IMR-90 (cell line): ENCODE measurements at regions not wholly inside any gene's neighbourhood (a gene's known extent, or its start where the extent isn't known, plus 50 kb on each side); places are given as distances from the start of the nearest gene placed in this dataset.

ENCODE experiments used
- ATAC-seq: fragments of 200-7000 bp; cut with Tn5 transposase; 2 replicates; pipeline ENCODE4 v1.9.1; 2020; ENCODE audit warnings: low read depth, mild to moderate bottlenecking, moderate library complexity
- BruUV-seq: library from RNA; stranded (reverse); fragments of 400-500 nt; replicated peaks from 2 replicates; lab custom pipeline; 2021; lab: Mats Ljungman, UMichigan
- CTCF ChIA-PET: fragments of 300-600 bp; formaldehyde crosslinking; extraction: SDS; loops from one replicate; lab custom pipeline; 2021; ENCODE audit warnings: antibody characterized with exemption; lab: Yijun Ruan, JAX
- POLR2A ChIA-PET: fragments of 300-600 bp; sonication (Branson Sonifier 250); formaldehyde crosslinking; loops from one replicate; lab custom pipeline; 2022; ENCODE audit warnings: antibody characterized with exemption; ENCODE audit not compliant: unreplicated experiment; lab: Charles Lee
- DNase-seq: peaks from one replicate; pipeline ENCODE4 v3.0.0; 2013
- H2AFZ ChIP-seq: replicated peaks from 2 replicates; pipeline ENCODE3; 2013; ENCODE audit warnings: low read length, mild to moderate bottlenecking; ENCODE audit not compliant: poor library complexity
- H2AK5ac ChIP-seq: 2 replicates; pipeline ENCODE4 v1.6.1; 2013; ENCODE audit warnings: low read depth, low read length, inconsistent platforms
- H2AK9ac ChIP-seq: replicated peaks from 2 replicates; pipeline ENCODE3; 2013; ENCODE audit warnings: mild to moderate bottlenecking, low read depth, low read length, moderate library complexity; ENCODE audit not compliant: poor library complexity
- H2BK120ac ChIP-seq: 2 replicates; pipeline ENCODE4 v1.6.1; 2013; ENCODE audit warnings: low read depth, low read length, inconsistent platforms
- H2BK15ac ChIP-seq: 3 replicates; pipeline ENCODE4 v1.6.1; 2013; ENCODE audit warnings: low read depth, low read length, inconsistent platforms
- H2BK20ac ChIP-seq: 2 replicates; pipeline ENCODE4 v1.6.1; 2013; ENCODE audit warnings: low read depth, mild to moderate bottlenecking, inconsistent platforms, low read length, moderate library complexity
- H2BK5ac ChIP-seq: 2 replicates; pipeline ENCODE4 v1.6.1; 2013; ENCODE audit warnings: mild to moderate bottlenecking, low read depth, low read length, inconsistent platforms; ENCODE audit not compliant: poor library complexity, severe bottlenecking
- H3K14ac ChIP-seq: replicated peaks from 2 replicates; pipeline ENCODE4 v1.6.1; 2013; ENCODE audit warnings: low read depth, low read length, inconsistent platforms
- H3K18ac ChIP-seq: 2 replicates; pipeline ENCODE4 v1.6.1; 2013; ENCODE audit warnings: low read depth, low read length, control low read depth
- H3K23ac ChIP-seq: 2 replicates; pipeline ENCODE4 v1.6.1; 2013; ENCODE audit warnings: low read depth, low read length, inconsistent platforms
- H3K27ac ChIP-seq: 2 replicates; pipeline ENCODE4 v1.5.1; 2013; ENCODE audit warnings: mild to moderate bottlenecking, control low read depth, low read length; ENCODE audit not compliant: insufficient read depth
- H3K27me3 ChIP-seq: 2 replicates; pipeline ENCODE4 v1.6.1; 2013; ENCODE audit warnings: low read length; ENCODE audit not compliant: control insufficient read depth, insufficient read depth
- H3K36me3 ChIP-seq: 2 replicates; pipeline ENCODE4 v1.6.1; 2013; ENCODE audit warnings: low read length, mixed read lengths; ENCODE audit not compliant: control insufficient read depth, insufficient read depth
- H3K4ac ChIP-seq: 2 replicates; pipeline ENCODE4 v1.6.1; 2013; ENCODE audit warnings: low read depth, low read length, inconsistent platforms
- H3K4me1 ChIP-seq: 2 replicates; pipeline ENCODE4 v1.6.1; 2013; ENCODE audit warnings: low read length, mixed read lengths; ENCODE audit not compliant: control insufficient read depth, insufficient read depth
- H3K4me2 ChIP-seq: 2 replicates; pipeline ENCODE4 v1.6.1; 2013; ENCODE audit warnings: low read depth, mild to moderate bottlenecking, control low read depth, low read length, moderate library complexity
- H3K4me3 ChIP-seq: 2 replicates; pipeline ENCODE4 v1.5.1; 2013; ENCODE audit warnings: low read depth, mild to moderate bottlenecking, control low read depth, low read length, moderate library complexity; ENCODE audit not compliant: insufficient read depth
- H3K56ac ChIP-seq: 2 replicates; pipeline ENCODE4 v1.6.1; 2013; ENCODE audit warnings: low read length, inconsistent platforms; ENCODE audit not compliant: insufficient read depth; ENCODE audit errors: extremely low read depth
- H3K79me1 ChIP-seq, 2 experiments: 2 replicates each; pipeline ENCODE4 v1.6.1; 2013; ENCODE audit warnings: low read length in 2 of 2, inconsistent platforms in 1 of 2, low read depth in 1 of 2
- H3K9ac ChIP-seq: 2 replicates; pipeline ENCODE4 v1.6.1; 2013; ENCODE audit warnings: low read depth, low read length, control low read depth
- H3K9me1 ChIP-seq: 2 replicates; pipeline ENCODE4 v1.6.1; 2013; ENCODE audit warnings: low read length, inconsistent platforms; ENCODE audit not compliant: insufficient read depth
- H3K9me3 ChIP-seq: 2 replicates; pipeline ENCODE4 v1.6.1; 2013; ENCODE audit warnings: low read length; ENCODE audit not compliant: control insufficient read depth, insufficient read depth
- H4K20me1 ChIP-seq: 2 replicates; pipeline ENCODE4 v1.6.1; 2013; ENCODE audit warnings: low read length, inconsistent platforms; ENCODE audit not compliant: insufficient read depth
- H4K5ac ChIP-seq: 2 replicates; pipeline ENCODE4 v1.6.1; 2013; ENCODE audit warnings: mild to moderate bottlenecking, low read depth, low read length, control low read depth
- H4K8ac ChIP-seq, 2 experiments: 2 replicates each; pipeline ENCODE4 v1.6.1; 2013; ENCODE audit warnings: low read depth in 2 of 2, low read length in 2 of 2, control low read depth in 1 of 2, inconsistent platforms in 1 of 2
- H4K91ac ChIP-seq: 2 replicates; pipeline ENCODE4 v1.6.1; 2013; ENCODE audit warnings: low read depth, low read length, inconsistent platforms; ENCODE audit not compliant: insufficient read depth
- CEBPB ChIP-seq: IDR thresholded peaks from 2 replicates; pipeline ENCODE4 v1.6.1; 2012; ENCODE audit warnings: low read depth, low read length, improper control_type of control experiment
- CHD1 ChIP-seq: IDR thresholded peaks from 2 replicates; pipeline ENCODE4 v1.6.1; 2012; ENCODE audit warnings: low read depth, low read length, improper control_type of control experiment
- ELK1 ChIP-seq: fragments of 150-350 bp; IDR thresholded peaks from 2 replicates; pipeline ENCODE4 v1.6.1; 2016; ENCODE audit warnings: low read depth, mild to moderate bottlenecking, low read length, moderate library complexity, borderline replicate concordance
- FOS ChIP-seq: fragments of 150-350 bp; IDR thresholded peaks from 2 replicates; pipeline ENCODE4 v1.6.1; 2016; ENCODE audit warnings: low read depth, low read length
- MAFK ChIP-seq: IDR thresholded peaks from 2 replicates; pipeline ENCODE4 v1.6.1; 2012; ENCODE audit warnings: low read depth, low read length, improper control_type of control experiment
- MAZ ChIP-seq: IDR thresholded peaks from 2 replicates; pipeline ENCODE4 v1.6.1; 2012; ENCODE audit warnings: low read depth, mild to moderate bottlenecking, low read length, improper control_type of control experiment, moderate library complexity, borderline replicate concordance
- NFE2L2 ChIP-seq: fragments of 150-350 bp; IDR thresholded peaks from 2 replicates; pipeline ENCODE4 v1.6.1; 2016; ENCODE audit warnings: low read depth, mild to moderate bottlenecking, low read length
- RFX5 ChIP-seq: IDR thresholded peaks from 2 replicates; pipeline ENCODE4 v1.8.0; 2012; ENCODE audit warnings: low read depth, mild to moderate bottlenecking, low read length, moderate library complexity
- SMC3 ChIP-seq: fragments of 150-350 bp; IDR thresholded peaks from 2 replicates; pipeline ENCODE4 v1.6.1; 2016; ENCODE audit warnings: low read depth, mild to moderate bottlenecking, antibody characterized with exemption, low read length, moderate library complexity
- USF2 ChIP-seq: fragments of 150-350 bp; IDR thresholded peaks from 2 replicates; pipeline ENCODE4 v1.6.1; 2017; ENCODE audit warnings: mild to moderate bottlenecking, antibody characterized with exemption, low read length, low read depth
- WGBS, 2 experiments: methylation state at CpG; one replicate each; pipeline versions ENCODE4 v1.1.5 to v1.1.7; 2013; ENCODE audit warnings: missing lambda C conversion rate in 2 of 2; ENCODE audit not compliant: insufficient read length in 1 of 2; ENCODE audit errors: extremely low coverage in 2 of 2; 5-methylcytosine and 5-hydroxymethylcytosine counted together
- dilution Hi-C: fragments of 300-500 bp; cut with HindIII; formaldehyde crosslinking; loops from one replicate; pipeline ENCODE4 v1.14.3; 2018; ENCODE audit warnings: low sequenced_read_pairs; ENCODE audit not compliant: unreplicated experiment
- in situ Hi-C: fragments of 300-500 bp; cut with MboI; formaldehyde crosslinking; loops from 3 replicates; pipeline ENCODE4 v1.14.3; 2019; ENCODE audit warnings: low sequenced_read_pairs, inconsistent platforms, mixed read lengths
- intact Hi-C: fragments of 100-400 bp; cut with micrococcal nuclease; formaldehyde crosslinking; loops from 2 replicates; pipeline ENCODE4 v1.10.0; 2022
- TF ChIP-seq, protein P1 (sequence below): conservative IDR thresholded peaks from 2 replicates; pipeline ENCODE4 v1.5.1; 2012; ENCODE audit warnings: mild to moderate bottlenecking, low read depth, low read length, improper control_type of control experiment

DNA sequence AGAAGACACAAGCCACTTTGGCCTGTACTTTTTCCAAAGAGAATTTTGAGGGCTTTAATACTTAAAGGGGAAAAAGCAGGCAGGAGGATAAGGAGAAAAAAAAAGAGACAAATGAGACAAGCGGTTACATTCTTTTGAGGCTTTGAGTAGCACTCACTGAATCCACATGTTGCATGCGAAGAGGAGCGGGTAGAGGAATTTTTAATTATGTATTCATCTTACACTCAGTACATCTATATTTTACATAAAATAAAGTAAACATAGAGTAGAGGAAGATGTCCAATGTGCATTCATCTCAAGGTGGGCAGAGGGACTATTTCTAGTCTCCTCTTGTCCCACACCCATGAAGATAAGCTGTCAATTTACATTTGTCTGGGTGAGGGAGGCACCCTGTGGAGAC, 266.9 kb downstream of the CD109 start:
- dilution Hi-C loops: no loop called here
- TF ChIP-seq ELK1: no peak
- no peak for TF ChIP-seq FOS
- no peak for TF ChIP-seq USF2
- no peak for TF ChIP-seq CHD1
- no peak for TF ChIP-seq CEBPB
- no peak for TF ChIP-seq SMC3
- TF ChIP-seq MAFK: no peak
- no peak for TF ChIP-seq RFX5
- no peak for TF ChIP-seq MAZ
- TF ChIP-seq, protein P1, sequence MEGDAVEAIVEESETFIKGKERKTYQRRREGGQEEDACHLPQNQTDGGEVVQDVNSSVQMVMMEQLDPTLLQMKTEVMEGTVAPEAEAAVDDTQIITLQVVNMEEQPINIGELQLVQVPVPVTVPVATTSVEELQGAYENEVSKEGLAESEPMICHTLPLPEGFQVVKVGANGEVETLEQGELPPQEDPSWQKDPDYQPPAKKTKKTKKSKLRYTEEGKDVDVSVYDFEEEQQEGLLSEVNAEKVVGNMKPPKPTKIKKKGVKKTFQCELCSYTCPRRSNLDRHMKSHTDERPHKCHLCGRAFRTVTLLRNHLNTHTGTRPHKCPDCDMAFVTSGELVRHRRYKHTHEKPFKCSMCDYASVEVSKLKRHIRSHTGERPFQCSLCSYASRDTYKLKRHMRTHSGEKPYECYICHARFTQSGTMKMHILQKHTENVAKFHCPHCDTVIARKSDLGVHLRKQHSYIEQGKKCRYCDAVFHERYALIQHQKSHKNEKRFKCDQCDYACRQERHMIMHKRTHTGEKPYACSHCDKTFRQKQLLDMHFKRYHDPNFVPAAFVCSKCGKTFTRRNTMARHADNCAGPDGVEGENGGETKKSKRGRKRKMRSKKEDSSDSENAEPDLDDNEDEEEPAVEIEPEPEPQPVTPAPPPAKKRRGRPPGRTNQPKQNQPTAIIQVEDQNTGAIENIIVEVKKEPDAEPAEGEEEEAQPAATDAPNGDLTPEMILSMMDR: no peak
- TF ChIP-seq NFE2L2: no peak
- Histone ChIP-seq H3K4me1 (no peaks in the 10 kb centered on the region), H3K9ac (no peak overlapping the region), H3K14ac (no peak overlapping the region), H2AK9ac (no peak overlapping the region), H3K36me3 (no peaks in the 10 kb centered on the region), H3K23ac (no peak overlapping the region), H3K4ac (no peak overlapping the region), H2BK5ac (no peak overlapping the region), H3K79me1 (no peaks in the 10 kb centered on the region), H2BK15ac (no peak overlapping the region), H2BK120ac (no peak overlapping the region), H2AK5ac (no peak overlapping the region), H4K20me1 (no peaks in the 10 kb centered on the region), H4K5ac (no peak overlapping the region), H3K27me3 (no peaks in the 10 kb centered on the region), H2BK20ac (no peak overlapping the region), H4K8ac (no peak overlapping the region), H3K9me1 (no peaks in the 10 kb centered on the region), H4K91ac (no peak overlapping the region), H3K4me3 (no peak overlapping the region), H3K27ac (no peak overlapping the region), H3K9me3 (no peaks in the 10 kb centered on the region), H2AFZ (no peak overlapping the region), H3K18ac (no peak overlapping the region), H3K56ac (no peak overlapping the region), H3K4me2 (no peak overlapping the region)
- no CpG with 5 or more reads among the region's 3 CpGs for WGBS, 2 experiments
- POLR2A ChIA-PET: no interaction called here
- in situ Hi-C loops: no loop called here
- DNase-seq: no peak
- intact Hi-C loops: no loop called here
- ATAC-seq: no peak
- CTCF ChIA-PET: interaction anchor here (0.6 kb wide), 1 partner anchor 16 kb away, joined by 4 read pairs; no protein-coding TSS in a partner anchor
- no TSS peak for BruUV-seq
